ENCODE measurements at regions not wholly inside any gene's neighbourhood (a gene's known extent, or its start where the extent isn't known, plus 50 kb on each side); places are given as distances from the start of the nearest gene placed in this dataset.

GRCh38 chr1:228900099-228900885 is 165.0 kb downstream of the RHOU start:
- no peak overlapping the region for H3K9ac ChIP-seq (ENCODE audit: insufficient read depth, low read length, poor library complexity, severe bottlenecking)
- H3K4me1 ChIP-seq (ENCODE audit: control insufficient read depth in 1 of 2, insufficient read depth in 2 of 2, low read length in 2 of 2), result peaks cover 13 to 16% of the 10 kb centered on the region in 2 donors
- WGBS (ENCODE audit: insufficient coverage), result 98% methylated on average over 11 of the region's 17 CpGs
- intact Hi-C loops (cut with micrococcal nuclease), result no loop called here
- no peak overlapping the region for H3K27ac ChIP-seq (ENCODE audit: low read depth in 1 of 2, low read length in 2 of 2)
- Mint-ChIP-seq H3K27me3 (ENCODE audit: low read depth in 3 of 3) (peaks cover 0 to 3% (median 2%) of the 10 kb centered on the region in 3 donors), H3K36me3 (peaks cover 17 to 18% of the 10 kb centered on the region in 2 donors), H3K4me3 (no peak overlapping the region), H3K4me1 (peaks cover 15% of the 10 kb centered on the region), H3K9me3 (peaks cover 0 to 1% (median 0%) of the 10 kb centered on the region in 7 donors), H3K27ac (peak overlapping the region in 1 of 7 donors; percentile 21)
- H3K79me2 ChIP-seq (ENCODE audit: insufficient read depth, low read length), result no peaks in the 10 kb centered on the region
- H2AFZ ChIP-seq (ENCODE audit: insufficient read depth, low read depth, low read length, poor library complexity, severe bottlenecking), result no peak overlapping the region
- no peaks in the 10 kb centered on the region for H4K20me1 ChIP-seq (ENCODE audit: insufficient read depth, low read length)
- H3K27me3 ChIP-seq (ENCODE audit: control insufficient read depth in 2 of 2, insufficient read depth in 2 of 2, low read length in 2 of 2), result no peaks in the 10 kb centered on the region
- no peak overlapping the region for H3K4me2 ChIP-seq (replicated peaks; ENCODE audit: extremely low read depth, low read length, poor library complexity, severe bottlenecking)
- no peak for TF ChIP-seq CTCF (IDR thresholded peaks at IDR 0.05)
- no peak overlapping the region for H3K4me3 ChIP-seq (replicated peaks in 1 of 3; ENCODE audit: low read depth in 2 of 3, low read length in 3 of 3)
- no peaks in the 10 kb centered on the region for H3K9me3 ChIP-seq (replicated peaks in 1 of 2; ENCODE audit: control insufficient read depth in 1 of 2, insufficient read depth in 1 of 2, low read length in 2 of 2)
- H3K36me3 ChIP-seq (replicated peaks in 1 of 2; ENCODE audit: control insufficient read depth in 1 of 2, insufficient read depth in 2 of 2, low read length in 2 of 2), result no peaks in the 10 kb centered on the region
- no peak for DNase-seq

GRCh38 chr1:228900886-228901392 is 165.7 kb downstream of the RHOU start:
- Histone ChIP-seq H3K9ac (ENCODE audit: insufficient read depth, low read length, poor library complexity, severe bottlenecking) (no peak overlapping the region), H3K27me3 (ENCODE audit: control insufficient read depth in 2 of 2, insufficient read depth in 2 of 2, low read length in 2 of 2) (no peaks in the 10 kb centered on the region), H3K36me3 (replicated peaks in 1 of 2; ENCODE audit: control insufficient read depth in 1 of 2, insufficient read depth in 2 of 2, low read length in 2 of 2) (no peaks in the 10 kb centered on the region), H3K4me3 (replicated peaks in 1 of 3; ENCODE audit: low read depth in 2 of 3, low read length in 3 of 3) (no peak overlapping the region), H3K79me2 (ENCODE audit: insufficient read depth, low read length) (no peaks in the 10 kb centered on the region), H4K20me1 (ENCODE audit: insufficient read depth, low read length) (no peaks in the 10 kb centered on the region), H3K4me1 (ENCODE audit: control insufficient read depth in 1 of 2, insufficient read depth in 2 of 2, low read length in 2 of 2) (peaks cover 13 to 16% of the 10 kb centered on the region in 2 donors), H3K27ac (ENCODE audit: low read depth in 1 of 2, low read length in 2 of 2) (no peak overlapping the region), H3K4me2 (replicated peaks; ENCODE audit: extremely low read depth, low read length, poor library complexity, severe bottlenecking) (no peak overlapping the region), H3K9me3 (replicated peaks in 1 of 2; ENCODE audit: control insufficient read depth in 1 of 2, insufficient read depth in 1 of 2, low read length in 2 of 2) (no peaks in the 10 kb centered on the region), H2AFZ (ENCODE audit: insufficient read depth, low read depth, low read length, poor library complexity, severe bottlenecking) (no peak overlapping the region)
- peaks cover 0 to 3% (median 2%) of the 10 kb centered on the region in 3 donors for H3K27me3 Mint-ChIP-seq (ENCODE audit: low read depth in 3 of 3)
- intact Hi-C loops (cut with micrococcal nuclease), result no loop called here
- no peak overlapping the region for H3K4me3 Mint-ChIP-seq
- no peak for DNase-seq
- H3K4me1 Mint-ChIP-seq, result peaks cover 15% of the 10 kb centered on the region
- no peak for TF ChIP-seq CTCF (IDR thresholded peaks at IDR 0.05)
- 96% methylated on average over 4 of the region's 6 CpGs for WGBS (ENCODE audit: insufficient coverage)
- H3K27ac Mint-ChIP-seq, result no peak overlapping the region
- H3K36me3 Mint-ChIP-seq, result peaks cover 17 to 18% of the 10 kb centered on the region in 2 donors
- peaks cover 0 to 1% (median 0%) of the 10 kb centered on the region in 7 donors for H3K9me3 Mint-ChIP-seq

All from CD14-positive monocyte (primary cell).